ENCODE measurements at regions not wholly inside any gene's neighbourhood (a gene's known extent, or its start where the extent isn't known, plus 50 kb on each side); places are given as distances from the start of the nearest gene placed in this dataset.

GRCh38 chr13:90385781-90386489 is 961.6 kb upstream of the MIR17HG start:
- no peak for TF ChIP-seq CTCF (IDR thresholded peaks at IDR 0.05)
- Histone ChIP-seq H3K4me3 (ENCODE audit: low read length) (no peak overlapping the region), H3K27ac (ENCODE audit: low read length) (no peak overlapping the region), H3K36me3 (ENCODE audit: control insufficient read depth, insufficient read depth, low read length) (no peaks in the 10 kb centered on the region), H3K9me3 (ENCODE audit: control insufficient read depth, insufficient read depth, low read length) (peaks cover 12% of the 10 kb centered on the region), H3K4me1 (ENCODE audit: control insufficient read depth, insufficient read depth, low read length) (no peaks in the 10 kb centered on the region), H3K27me3 (ENCODE audit: control insufficient read depth, insufficient read depth, low read length) (no peaks in the 10 kb centered on the region)
- Mint-ChIP-seq H3K4me1 (no peaks in the 10 kb centered on the region), H3K36me3 (peaks cover 9% of the 10 kb centered on the region), H3K27me3 (ENCODE audit: low read depth in 2 of 2) (no peaks in the 10 kb centered on the region), H3K9me3 (peaks cover 12 to 16% of the 10 kb centered on the region in 2 donors), H3K4me3 (no peak overlapping the region), H3K27ac (no peak overlapping the region)
- DNase-seq, result no peak
- WGBS (ENCODE audit: insufficient coverage), result 100% methylated on average over 1 of the region's 4 CpGs
- ATAC-seq, result no peak
- intact Hi-C loops (cut with micrococcal nuclease), result no loop called here

GRCh38 chr13:90388887-90389452 is 958.5 kb upstream of the MIR17HG start:
- peaks cover 9% of the 10 kb centered on the region for H3K36me3 Mint-ChIP-seq
- Histone ChIP-seq H3K27ac (ENCODE audit: low read length) (no peak overlapping the region), H3K4me3 (ENCODE audit: low read length) (no peak overlapping the region), H3K36me3 (ENCODE audit: control insufficient read depth, insufficient read depth, low read length) (no peaks in the 10 kb centered on the region), H3K4me1 (ENCODE audit: control insufficient read depth, insufficient read depth, low read length) (no peaks in the 10 kb centered on the region), H3K9me3 (ENCODE audit: control insufficient read depth, insufficient read depth, low read length) (peaks cover 6% of the 10 kb centered on the region), H3K27me3 (ENCODE audit: control insufficient read depth, insufficient read depth, low read length) (no peaks in the 10 kb centered on the region)
- DNase-seq (no peak), ATAC-seq (no peak)
- peaks cover 14 to 22% of the 10 kb centered on the region in 2 donors for H3K9me3 Mint-ChIP-seq
- no peak overlapping the region for H3K4me3 Mint-ChIP-seq
- H3K27me3 Mint-ChIP-seq (ENCODE audit: low read depth in 2 of 2), result no peaks in the 10 kb centered on the region
- no peaks in the 10 kb centered on the region for H3K4me1 Mint-ChIP-seq
- no peak for TF ChIP-seq CTCF (IDR thresholded peaks at IDR 0.05)
- no peak overlapping the region for H3K27ac Mint-ChIP-seq
- WGBS (ENCODE audit: insufficient coverage), result 82% methylated on average over 2 of the region's 2 CpGs
- intact Hi-C loops (cut with micrococcal nuclease), result no loop called here

GRCh38 chr13:90389537-90389936 is 958.0 kb upstream of the MIR17HG start:
- Mint-ChIP-seq H3K27me3 (ENCODE audit: low read depth in 2 of 2) (no peaks in the 10 kb centered on the region), H3K4me1 (no peaks in the 10 kb centered on the region), H3K9me3 (peaks cover 14 to 22% of the 10 kb centered on the region in 2 donors), H3K4me3 (no peak overlapping the region), H3K27ac (no peak overlapping the region), H3K36me3 (peaks cover 9% of the 10 kb centered on the region)
- no peaks in the 10 kb centered on the region for H3K27me3 ChIP-seq (ENCODE audit: control insufficient read depth, insufficient read depth, low read length)
- intact Hi-C loops (cut with micrococcal nuclease), result no loop called here
- no peak overlapping the region for H3K4me3 ChIP-seq (ENCODE audit: low read length)
- no peaks in the 10 kb centered on the region for H3K4me1 ChIP-seq (ENCODE audit: control insufficient read depth, insufficient read depth, low read length)
- no peak for ATAC-seq
- 86% methylated on average over 2 of the region's 2 CpGs for WGBS (ENCODE audit: insufficient coverage)
- no peak for DNase-seq
- peaks cover 6% of the 10 kb centered on the region for H3K9me3 ChIP-seq (ENCODE audit: control insufficient read depth, insufficient read depth, low read length)
- TF ChIP-seq CTCF (IDR thresholded peaks at IDR 0.05), result no peak
- no peaks in the 10 kb centered on the region for H3K36me3 ChIP-seq (ENCODE audit: control insufficient read depth, insufficient read depth, low read length)
- no peak overlapping the region for H3K27ac ChIP-seq (ENCODE audit: low read length)

- no peak overlapping the region for H3K27ac ChIP-seq (ENCODE audit: low read length)
- Mint-ChIP-seq H3K4me3 (no peak overlapping the region), H3K27me3 (ENCODE audit: low read depth in 2 of 2) (no peaks in the 10 kb centered on the region), H3K4me1 (no peaks in the 10 kb centered on the region), H3K36me3 (peaks cover 6% of the 10 kb centered on the region), H3K9me3 (peaks cover 13 to 19% of the 10 kb centered on the region in 2 donors), H3K27ac (no peak overlapping the region)
- no peaks in the 10 kb centered on the region for H3K27me3 ChIP-seq (ENCODE audit: control insufficient read depth, insufficient read depth, low read length)
- H3K9me3 ChIP-seq (ENCODE audit: control insufficient read depth, insufficient read depth, low read length), result peaks cover 6% of the 10 kb centered on the region
- no peaks in the 10 kb centered on the region for H3K36me3 ChIP-seq (ENCODE audit: control insufficient read depth, insufficient read depth, low read length)
- ATAC-seq, result no peak
- no peaks in the 10 kb centered on the region for H3K4me1 ChIP-seq (ENCODE audit: control insufficient read depth, insufficient read depth, low read length)
- no peak overlapping the region for H3K4me3 ChIP-seq (ENCODE audit: low read length)
- TF ChIP-seq CTCF (IDR thresholded peaks at IDR 0.05), result no peak
- intact Hi-C loops (cut with micrococcal nuclease), result no loop called here
- DNase-seq, result no peak
Observed at GRCh38 chr13:90393408-90393807, 954.1 kb upstream of the MIR17HG start.
